A549 (cell line): ENCODE measurements at regions not wholly inside any gene's neighbourhood (a gene's known extent, or its start where the extent isn't known, plus 50 kb on each side); places are given as distances from the start of the nearest gene placed in this dataset.

Source experiments
- ATAC-seq, 2 experiments: fragments of 200-7000 bp in 1 of 2; fragments of >200 bp in 1 of 2; cut with Nextera tagmentation in 1 of 2; cut with Tn5 transposase in 1 of 2; 3 replicates each; pipeline versions ENCODE4 v1.8.0 to v1.9.1; 2018 to 2020; ENCODE audit warnings: mild to moderate bottlenecking in 1 of 2, moderate library complexity in 1 of 2
- CTCF ChIA-PET: fragments of 300-600 bp; sonication (Branson Sonifier 250); formaldehyde crosslinking; extraction: SDS; loops from one replicate; lab custom pipeline; 2021; ENCODE audit warnings: antibody characterized with exemption, inconsistent platforms; lab: Yijun Ruan, JAX
- POLR2A ChIA-PET: fragments of 350-600 bp; formaldehyde crosslinking; extraction: SDS; loops from one replicate; lab custom pipeline; 2021; ENCODE audit warnings: antibody characterized with exemption, inconsistent platforms; lab: Yijun Ruan, JAX
- DNase-seq, 2 experiments: peaks; one replicate each; pipeline versions ENCODE4 v3.0.0 to v3.0.0-alpha.2; 2011 to 2016; ENCODE audit warnings: low read depth in 1 of 2, low spot score in 1 of 2
- FAIRE-seq: peaks from 2 replicates; lab custom pipeline; 2011; peaks lifted over from hg19 to GRCh38; lab: Jason Lieb, UNC
- H3K27ac ChIP-seq, 2 experiments: fragments of >200 bp; sonication (Bioruptor Twin); formaldehyde crosslinking; 3 replicates each; pipeline ENCODE4 v1.5.1; 2016 to 2017
- H3K4me1 ChIP-seq: fragments of >200 bp; sonication (Bioruptor Twin); formaldehyde crosslinking; 3 replicates; pipeline ENCODE4 v1.6.1; 2016
- H3K4me2 ChIP-seq: fragments of >200 bp; sonication (Bioruptor Twin); formaldehyde crosslinking; 3 replicates; pipeline ENCODE4 v1.6.1; 2016
- H3K4me3 ChIP-seq: fragments of >200 bp; sonication (Bioruptor Twin); formaldehyde crosslinking; 3 replicates; pipeline ENCODE4 v1.5.1; 2016
- H3K9me3 ChIP-seq: fragments of >200 bp; sonication (Bioruptor Twin); formaldehyde crosslinking; 3 replicates; pipeline ENCODE4 v1.6.1; 2016
- BHLHE40 ChIP-seq: IDR thresholded peaks from 2 replicates; pipeline ENCODE4 v1.6.1; 2012; ENCODE audit warnings: low read depth, low read length, inconsistent platforms
- CBX2 ChIP-seq: fragments of 200-600 bp; sonication (generic); IDR thresholded peaks from 2 replicates; pipeline ENCODE4 v1.6.1; 2016; ENCODE audit warnings: low read depth, mild to moderate bottlenecking, borderline replicate concordance
- CBX8 ChIP-seq: fragments of 200-600 bp; sonication (generic); IDR thresholded peaks from 2 replicates; pipeline ENCODE4 v1.6.1; 2016
- CHD2 ChIP-seq: fragments of 150-350 bp; IDR thresholded peaks from 2 replicates; pipeline ENCODE4 v1.6.1; 2014; ENCODE audit warnings: low read length; ENCODE audit not compliant: partially characterized antibody
- CHD4 ChIP-seq: fragments of 200-600 bp; sonication (generic); IDR thresholded peaks from 2 replicates; pipeline ENCODE4 v1.6.1; 2016; ENCODE audit warnings: antibody characterized with exemption, mild to moderate bottlenecking, borderline replicate concordance
- EHF ChIP-seq: fragments of 250-450 bp; sonication (Bioruptor Pico); IDR thresholded peaks from 2 replicates; pipeline ENCODE4 v1.5.0; 2020; ENCODE audit warnings: mild to moderate bottlenecking
- ESRRA ChIP-seq: fragments of 150-350 bp; IDR thresholded peaks from 2 replicates; pipeline ENCODE4 v1.6.1; 2014; ENCODE audit warnings: mild to moderate bottlenecking, low read length, borderline replicate concordance
- FOSB ChIP-seq: fragments of 250-450 bp; sonication (Bioruptor Pico); IDR thresholded peaks from 2 replicates; pipeline ENCODE4 v1.5.0; 2020; ENCODE audit warnings: mild to moderate bottlenecking, moderate library complexity
- FOSL2 ChIP-seq, 2 experiments: fragments of 450-650 bp in 1 of 2; fragments of >200 bp in 1 of 2; sonication (Bioruptor Twin) in 1 of 2; formaldehyde crosslinking; IDR thresholded peaks; 2 replicates each; pipeline versions ENCODE4 v1.5.0 to v1.6.1; 2016 to 2020; ENCODE audit warnings: mild to moderate bottlenecking in 1 of 2, moderate library complexity in 1 of 2
- FOXS1 ChIP-seq: fragments of 250-450 bp; sonication (Bioruptor Pico); IDR thresholded peaks from 2 replicates; pipeline ENCODE4 v1.5.0; 2020; ENCODE audit warnings: mild to moderate bottlenecking, moderate library complexity
- GATA3 ChIP-seq: IDR thresholded peaks from 2 replicates; pipeline ENCODE4 v1.6.1; 2012; ENCODE audit warnings: borderline replicate concordance
- HDAC2 ChIP-seq: fragments of 200-600 bp; sonication (generic); IDR thresholded peaks from 2 replicates; pipeline ENCODE4 v1.6.1; 2016
- HEYL ChIP-seq: fragments of 250-450 bp; sonication (Bioruptor Pico); IDR thresholded peaks from 2 replicates; pipeline ENCODE4 v1.8.0; 2021; ENCODE audit warnings: mild to moderate bottlenecking, moderate library complexity
- HOXA7 ChIP-seq: fragments of 250-450 bp; sonication (Bioruptor Pico); IDR thresholded peaks from 2 replicates; pipeline ENCODE4 v1.5.0; 2020; ENCODE audit warnings: mild to moderate bottlenecking, moderate library complexity
- HOXB13 ChIP-seq: fragments of 250-450 bp; sonication (Bioruptor Pico); IDR thresholded peaks from 2 replicates; pipeline ENCODE4 v1.5.0; 2020; ENCODE audit warnings: low read depth, mild to moderate bottlenecking, moderate library complexity
- JUN ChIP-seq, 2 experiments: fragments of >200 bp; sonication (Bioruptor Twin); formaldehyde crosslinking; IDR thresholded peaks; 2 replicates in 1 of 2; 3 replicates in 1 of 2; pipeline ENCODE4 v1.6.1; 2016 to 2017
- JUNB ChIP-seq: fragments of >200 bp; sonication (Bioruptor Twin); formaldehyde crosslinking; IDR thresholded peaks from 2 replicates; pipeline ENCODE4 v1.6.1; 2016
- MAZ ChIP-seq: fragments of 150-350 bp; IDR thresholded peaks from 2 replicates; pipeline ENCODE4 v1.6.1; 2014; ENCODE audit warnings: antibody characterized with exemption, low read depth, low read length, borderline replicate concordance
- MYC ChIP-seq: IDR thresholded peaks from 2 replicates; pipeline ENCODE4 v1.6.1; 2012; ENCODE audit warnings: mild to moderate bottlenecking, inconsistent platforms, low read length, improper control_type of control experiment, borderline replicate concordance
- NPAS2 ChIP-seq: fragments of 250-450 bp; sonication (Bioruptor Pico); IDR thresholded peaks from 2 replicates; pipeline ENCODE4 v1.8.0; 2022; ENCODE audit warnings: mild to moderate bottlenecking, moderate library complexity, borderline replicate concordance
- PHF8 ChIP-seq: fragments of 200-600 bp; sonication (generic); IDR thresholded peaks from 2 replicates; pipeline ENCODE4 v1.6.1; 2016; ENCODE audit warnings: low read depth, mild to moderate bottlenecking, antibody characterized with exemption, moderate library complexity, borderline replicate concordance
- RAD21 ChIP-seq, 2 experiments: fragments of >200 bp in 1 of 2; sonication (Bioruptor Twin) in 1 of 2; formaldehyde crosslinking in 1 of 2; IDR thresholded peaks in 1 of 2; conservative IDR thresholded peaks in 1 of 2; 2 replicates in 1 of 2; 3 replicates in 1 of 2; pipeline ENCODE4 v1.6.1; 2012 to 2018; ENCODE audit warnings: inconsistent platforms in 1 of 2
- RARB ChIP-seq: fragments of 250-450 bp; sonication (Bioruptor Pico); IDR thresholded peaks from 2 replicates; pipeline ENCODE4 v1.8.0; 2021; ENCODE audit warnings: mild to moderate bottlenecking, moderate library complexity
- RCOR1 ChIP-seq: fragments of 150-350 bp; IDR thresholded peaks from 2 replicates; pipeline ENCODE4 v1.6.1; 2014; ENCODE audit warnings: antibody characterized with exemption, low read length, low read depth
- RNF2 ChIP-seq: fragments of 200-600 bp; sonication (generic); IDR thresholded peaks from 2 replicates; pipeline ENCODE4 v1.6.1; 2016; ENCODE audit warnings: low read depth, mild to moderate bottlenecking, antibody characterized with exemption, moderate library complexity, borderline replicate concordance
- TFCP2L1 ChIP-seq: fragments of 250-450 bp; sonication (Bioruptor Pico); IDR thresholded peaks from 2 replicates; pipeline ENCODE4 v1.5.0; 2021; ENCODE audit warnings: mild to moderate bottlenecking
- ZC3H11A ChIP-seq: fragments of 450-650 bp; IDR thresholded peaks from 2 replicates; pipeline ENCODE4 v1.6.1; 2014; ENCODE audit warnings: antibody characterized with exemption, mild to moderate bottlenecking
- ZFP36 ChIP-seq: fragments of 450-650 bp; IDR thresholded peaks from 2 replicates; pipeline ENCODE4 v1.6.1; 2014; ENCODE audit warnings: borderline replicate concordance; ENCODE audit not compliant: partially characterized antibody
- WGBS: methylation state at CpG from one replicate; pipeline ENCODE4 v1.1.6; 2017; ENCODE audit errors: missing lambda C conversion rate; 5-methylcytosine and 5-hydroxymethylcytosine counted together
- TF ChIP-seq, protein P1 (sequence below): IDR thresholded peaks from 2 replicates; pipeline ENCODE4 v1.6.1; 2012; ENCODE audit warnings: low read depth, borderline replicate concordance
- TF ChIP-seq, protein P2 (sequence below): fragments of 450-650 bp; IDR thresholded peaks from 2 replicates; pipeline ENCODE4 v1.6.1; 2014; ENCODE audit warnings: antibody characterized with exemption
- TF ChIP-seq, protein P3 (sequence below): IDR thresholded peaks from 2 replicates; pipeline ENCODE4 v1.6.1; 2012
- TF ChIP-seq, protein P4 (sequence below): fragments of 150-350 bp; IDR thresholded peaks from 2 replicates; pipeline ENCODE4 v1.6.1; 2014; ENCODE audit warnings: low read depth, mild to moderate bottlenecking, low read length
- TF ChIP-seq, protein P5 (sequence below): fragments of >200 bp; sonication (Bioruptor Twin); formaldehyde crosslinking; IDR thresholded peaks from 3 replicates; pipeline ENCODE4 v1.6.1; 2016

DNA sequence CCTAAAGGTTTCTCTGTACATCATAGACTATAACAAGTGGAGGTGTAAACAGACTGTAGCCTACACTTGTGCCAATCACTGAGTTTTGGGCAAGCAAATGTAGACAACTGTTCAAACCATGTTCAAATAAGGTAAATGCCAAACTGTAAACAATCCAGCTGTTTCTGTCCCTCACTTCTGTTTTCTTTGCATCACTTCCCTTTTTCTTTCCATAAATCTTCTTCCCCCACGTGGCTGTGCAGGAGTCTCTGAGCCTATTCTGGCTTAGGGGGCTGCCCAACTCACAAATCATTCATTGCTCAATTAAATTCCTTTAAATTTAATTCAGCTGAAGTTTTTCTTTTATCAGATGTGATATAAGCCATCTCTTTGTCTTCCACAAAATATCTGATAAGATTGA is 65.1 kb upstream of the CPM start (continued):
- TF ChIP-seq, protein P1, sequence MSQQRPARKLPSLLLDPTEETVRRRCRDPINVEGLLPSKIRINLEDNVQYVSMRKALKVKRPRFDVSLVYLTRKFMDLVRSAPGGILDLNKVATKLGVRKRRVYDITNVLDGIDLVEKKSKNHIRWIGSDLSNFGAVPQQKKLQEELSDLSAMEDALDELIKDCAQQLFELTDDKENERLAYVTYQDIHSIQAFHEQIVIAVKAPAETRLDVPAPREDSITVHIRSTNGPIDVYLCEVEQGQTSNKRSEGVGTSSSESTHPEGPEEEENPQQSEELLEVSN, result no peak
- TF ChIP-seq, protein P2, sequence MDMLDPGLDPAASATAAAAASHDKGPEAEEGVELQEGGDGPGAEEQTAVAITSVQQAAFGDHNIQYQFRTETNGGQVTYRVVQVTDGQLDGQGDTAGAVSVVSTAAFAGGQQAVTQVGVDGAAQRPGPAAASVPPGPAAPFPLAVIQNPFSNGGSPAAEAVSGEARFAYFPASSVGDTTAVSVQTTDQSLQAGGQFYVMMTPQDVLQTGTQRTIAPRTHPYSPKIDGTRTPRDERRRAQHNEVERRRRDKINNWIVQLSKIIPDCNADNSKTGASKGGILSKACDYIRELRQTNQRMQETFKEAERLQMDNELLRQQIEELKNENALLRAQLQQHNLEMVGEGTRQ, result no peak
- no peak for TF ChIP-seq RNF2

DNA sequence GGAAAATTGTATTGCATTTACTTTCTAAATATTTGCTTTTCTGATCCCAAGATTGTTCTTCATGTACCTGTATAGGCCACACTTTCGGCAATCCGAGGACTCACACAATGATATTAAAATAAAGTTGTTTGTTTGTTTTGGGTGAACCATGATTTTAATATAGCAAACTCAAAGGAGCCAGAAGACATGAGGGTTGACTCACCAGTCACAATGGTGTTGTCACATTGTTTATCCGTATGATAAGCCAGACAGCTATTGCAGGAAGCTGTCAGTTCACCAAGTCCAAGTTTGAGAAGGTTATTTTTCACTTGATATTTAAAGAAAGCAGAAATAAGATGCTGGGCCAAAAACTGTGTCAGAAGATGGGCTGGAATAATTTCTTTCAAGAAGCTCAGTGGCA is 67.1 kb upstream of the CPM start:
- Histone ChIP-seq H3K4me3 (no peak overlapping the region), H3K27ac (no peak overlapping the region), H3K4me1 (no peaks in the 10 kb centered on the region), H3K9me3 (peaks cover 5% of the 10 kb centered on the region; the same call in 1 of the 3 replicates), H3K4me2 (no peak overlapping the region)
- 84% methylated on average over 3 of the region's 3 CpGs for WGBS
- FAIRE-seq, result no peak
- CTCF ChIA-PET, result no interaction called here
- ATAC-seq, result no peak
- POLR2A ChIA-PET, result no interaction called here
- TF ChIP-seq, protein P3, sequence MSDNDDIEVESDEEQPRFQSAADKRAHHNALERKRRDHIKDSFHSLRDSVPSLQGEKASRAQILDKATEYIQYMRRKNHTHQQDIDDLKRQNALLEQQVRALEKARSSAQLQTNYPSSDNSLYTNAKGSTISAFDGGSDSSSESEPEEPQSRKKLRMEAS, result no peak
- TF ChIP-seq RARB (CRISPR knock-in tag) (no peak), FOSL2 (IDR thresholded peaks at IDR 0.05) (no peak), FOSL2 (CRISPR knock-in tag; IDR thresholded peaks at IDR 0.05) (no peak), JUN (IDR thresholded peaks at IDR 0.05) (no peak), PHF8 (no peak), JUNB (no peak), MYC (no peak), MAZ (no peak), ESRRA (no peak), RAD21 (conservative IDR thresholded peaks at IDR 0.05 in 1 of 2, IDR thresholded peaks at IDR 0.05 in 1 of 2) (no peak), TFCP2L1 (CRISPR knock-in tag) (no peak), HOXA7 (CRISPR knock-in tag) (no peak), ZFP36 (no peak), GATA3 (no peak), HEYL (CRISPR knock-in tag) (no peak), EHF (CRISPR knock-in tag) (no peak), ZC3H11A (no peak), CHD4 (no peak), CHD2 (no peak), FOXS1 (CRISPR knock-in tag) (no peak)
- DNase-seq, result no peak

DNA sequence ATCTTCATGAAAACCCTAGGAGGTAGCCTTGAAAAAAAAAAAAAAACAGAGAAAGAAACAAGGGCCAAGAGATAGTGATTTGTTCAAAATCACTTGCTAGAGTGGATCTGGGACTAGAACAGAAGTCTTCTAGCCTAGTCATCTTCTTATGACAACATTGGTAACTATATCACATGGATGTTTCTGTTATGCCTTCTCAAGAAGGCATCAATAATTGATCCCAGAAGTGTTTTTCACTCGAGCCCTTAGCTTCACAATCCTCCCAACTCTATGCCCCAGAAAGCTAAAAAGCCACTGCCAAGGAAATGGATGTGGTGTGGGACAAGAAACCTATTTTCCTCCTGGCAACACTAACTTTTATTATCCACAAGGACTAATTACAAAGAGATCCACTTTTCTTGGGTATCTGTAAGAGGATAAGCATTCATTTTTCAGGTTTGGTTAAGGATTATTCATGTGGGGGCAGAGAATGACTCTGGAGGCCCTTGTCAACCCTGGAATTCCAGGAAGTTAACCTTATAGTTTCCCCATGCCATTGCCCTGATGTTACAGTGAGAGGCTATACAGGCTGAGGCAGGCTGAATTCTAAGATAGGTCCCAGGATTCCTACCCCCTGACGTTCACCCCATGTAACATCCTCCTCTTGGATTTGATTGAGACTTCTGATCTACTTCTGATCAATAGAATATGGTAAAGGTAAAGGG is 67.7 kb upstream of the CPM start:
- FAIRE-seq (no peak), ATAC-seq (no peak)
- no peak for TF ChIP-seq MAZ
- no peak for TF ChIP-seq HDAC2
- TF ChIP-seq CBX8, result no peak
- TF ChIP-seq, protein P4, sequence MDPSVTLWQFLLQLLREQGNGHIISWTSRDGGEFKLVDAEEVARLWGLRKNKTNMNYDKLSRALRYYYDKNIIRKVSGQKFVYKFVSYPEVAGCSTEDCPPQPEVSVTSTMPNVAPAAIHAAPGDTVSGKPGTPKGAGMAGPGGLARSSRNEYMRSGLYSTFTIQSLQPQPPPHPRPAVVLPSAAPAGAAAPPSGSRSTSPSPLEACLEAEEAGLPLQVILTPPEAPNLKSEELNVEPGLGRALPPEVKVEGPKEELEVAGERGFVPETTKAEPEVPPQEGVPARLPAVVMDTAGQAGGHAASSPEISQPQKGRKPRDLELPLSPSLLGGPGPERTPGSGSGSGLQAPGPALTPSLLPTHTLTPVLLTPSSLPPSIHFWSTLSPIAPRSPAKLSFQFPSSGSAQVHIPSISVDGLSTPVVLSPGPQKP, result no peak
- TF ChIP-seq CBX2, result no peak
- TF ChIP-seq ZFP36, result no peak
- TF ChIP-seq, protein P2, result no peak
- TF ChIP-seq FOSB (CRISPR knock-in tag), result no peak
- no peak for TF ChIP-seq HOXB13 (CRISPR knock-in tag)
- no peak for TF ChIP-seq FOXS1 (CRISPR knock-in tag)
- no peak for TF ChIP-seq NPAS2 (CRISPR knock-in tag)
- TF ChIP-seq, protein P5, sequence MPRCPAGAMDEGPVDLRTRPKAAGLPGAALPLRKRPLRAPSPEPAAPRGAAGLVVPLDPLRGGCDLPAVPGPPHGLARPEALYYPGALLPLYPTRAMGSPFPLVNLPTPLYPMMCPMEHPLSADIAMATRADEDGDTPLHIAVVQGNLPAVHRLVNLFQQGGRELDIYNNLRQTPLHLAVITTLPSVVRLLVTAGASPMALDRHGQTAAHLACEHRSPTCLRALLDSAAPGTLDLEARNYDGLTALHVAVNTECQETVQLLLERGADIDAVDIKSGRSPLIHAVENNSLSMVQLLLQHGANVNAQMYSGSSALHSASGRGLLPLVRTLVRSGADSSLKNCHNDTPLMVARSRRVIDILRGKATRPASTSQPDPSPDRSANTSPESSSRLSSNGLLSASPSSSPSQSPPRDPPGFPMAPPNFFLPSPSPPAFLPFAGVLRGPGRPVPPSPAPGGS, result no peak
- TF ChIP-seq BHLHE40, result no peak
- no peak for TF ChIP-seq RCOR1

More for the DNA sequence above, 67.7 kb upstream of the CPM start:
- 23% methylated on average over 2 of the region's 2 CpGs for WGBS
- POLR2A ChIA-PET, result no interaction called here
- Histone ChIP-seq H3K9me3 (peaks cover 5% of the 10 kb centered on the region; the same call in 1 of the 3 replicates), H3K4me2 (no peak overlapping the region), H3K4me1 (no peaks in the 10 kb centered on the region), H3K4me3 (no peak overlapping the region), H3K27ac (no peak overlapping the region)
- CTCF ChIA-PET, result no interaction called here
- DNase-seq, result no peak
